ENCODE measurements at regions not wholly inside any gene's neighbourhood (a gene's known extent, or its start where the extent isn't known, plus 50 kb on each side); places are given as distances from the start of the nearest gene placed in this dataset.

DNA sequence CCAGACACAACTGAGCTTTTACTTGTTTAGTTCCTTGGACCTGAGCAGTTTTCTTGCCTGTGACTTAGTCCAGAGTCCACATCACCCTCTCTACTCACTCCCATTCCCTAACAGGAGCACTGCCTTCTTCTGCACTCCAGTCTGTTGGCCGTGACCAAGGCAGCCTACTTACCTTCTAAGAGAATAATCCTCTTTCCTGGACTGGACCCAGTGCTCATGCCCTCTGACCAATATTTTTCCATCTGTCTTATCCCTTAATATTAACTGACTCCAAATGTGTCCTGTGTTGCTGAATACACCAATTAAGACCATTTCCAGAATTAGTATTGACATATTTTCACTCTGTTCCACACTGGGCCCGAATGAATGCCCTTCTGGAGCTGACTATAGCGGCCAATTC lies 681.0 kb upstream of the KIF2B start:
- DNase-seq (ENCODE audit: low spot score) (no peak), ATAC-seq (no peak), FAIRE-seq (no peak)
- H3K9me3 ChIP-seq (ENCODE audit: low read length) = peaks cover 38% of the 10 kb centered on the region; the same call in 1 of the 2 replicates
- H3K4me2 ChIP-seq (ENCODE audit: low read depth, low read length) = no peak overlapping the region
- POLR2A ChIA-PET = no interaction called here
- H3K79me2 ChIP-seq (ENCODE audit: insufficient read depth, low read length) = no peaks in the 10 kb centered on the region
- H3K9ac ChIP-seq (ENCODE audit: insufficient read depth, low read depth, low read length) = no peak overlapping the region
- in situ Hi-C loops (cut with HindIII; ENCODE audit: extremely low pct_ligation_motif_present, low pct_unique_long_range_greater_than_20kb) (no loop called here), intact Hi-C loops (cut with micrococcal nuclease; ENCODE audit: unreplicated experiment) (no loop called here)
- no peaks in the 10 kb centered on the region for H4K20me1 ChIP-seq (ENCODE audit: insufficient read depth, low read length)
- CTCF ChIA-PET (ENCODE audit: low intra/inter-chr PET ratio, low total read pairs) = no interaction called here
- H3K4me3 ChIP-seq (replicated peaks in 1 of 3; ENCODE audit: insufficient read depth in 1 of 3, low read depth in 2 of 3, low read length in 3 of 3) = no peak overlapping the region
- no peaks in the 10 kb centered on the region for H3K27me3 ChIP-seq (ENCODE audit: control insufficient read depth in 1 of 2, insufficient read depth in 2 of 2, low read length in 2 of 2)
- WGBS (ENCODE audit: low lambda C conversion rate) = 10% methylated on average over 3 of the region's 3 CpGs
- no peaks in the 10 kb centered on the region for H3K36me3 ChIP-seq (replicated peaks in 1 of 2; ENCODE audit: control insufficient read depth in 1 of 2, insufficient read depth in 2 of 2, low read length in 2 of 2)
- H3K4me1 ChIP-seq (ENCODE audit: insufficient read depth, low read length) = no peaks in the 10 kb centered on the region
- TF ChIP-seq MLLT10 (CRISPR knock-in tag; IDR thresholded peaks at IDR 0.05) (no peak), ZNF543 (CRISPR knock-in tag; IDR thresholded peaks at IDR 0.05) (no peak), ZFAT (CRISPR knock-in tag; conservative IDR thresholded peaks at IDR 0.05) (no peak), RAD51 (IDR thresholded peaks at IDR 0.05; ENCODE audit: borderline replicate concordance) (no peak), SOX6 (IDR thresholded peaks at IDR 0.05) (no peak), SOX6 (CRISPR knock-in tag; IDR thresholded peaks at IDR 0.05) (no peak)
- TF ChIP-seq, protein P1, sequence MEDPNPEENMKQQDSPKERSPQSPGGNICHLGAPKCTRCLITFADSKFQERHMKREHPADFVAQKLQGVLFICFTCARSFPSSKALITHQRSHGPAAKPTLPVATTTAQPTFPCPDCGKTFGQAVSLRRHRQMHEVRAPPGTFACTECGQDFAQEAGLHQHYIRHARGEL (CRISPR knock-in tag; IDR thresholded peaks at IDR 0.05) = no peak
- no peak overlapping the region for H2AFZ ChIP-seq (ENCODE audit: low read length)
- no peak overlapping the region for H3K27ac ChIP-seq (ENCODE audit: extremely low read length, insufficient read depth, low read length)
- no TSS peak for BruUV-seq (replicated peaks)

GRCh38 chr17:53141280-53141679 lies 681.4 kb upstream of the KIF2B start:
- BruUV-seq (replicated peaks) = no TSS peak
- 3% methylated on average over 3 of the region's 3 CpGs for WGBS (ENCODE audit: low lambda C conversion rate)
- ATAC-seq = no peak

More at GRCh38 chr17:53141280-53141679, 681.4 kb upstream of the KIF2B start:
- no peak for TF ChIP-seq MAFK (conservative IDR thresholded peaks at IDR 0.05 in 1 of 2, IDR thresholded peaks at IDR 0.05 in 1 of 2; ENCODE audit: low read length in 2 of 2)
- no peak for TF ChIP-seq STAT5B (CRISPR knock-in tag; IDR thresholded peaks at IDR 0.05)
- TF ChIP-seq ZBTB42 (CRISPR knock-in tag; IDR thresholded peaks at IDR 0.05) = no peak
- no peak for TF ChIP-seq KDM3A (CRISPR knock-in tag; IDR thresholded peaks at IDR 0.05; ENCODE audit: low read depth)
- TF ChIP-seq MBNL3 (CRISPR knock-in tag; conservative IDR thresholded peaks at IDR 0.05) = no peak
- TF ChIP-seq KDM4B (CRISPR knock-in tag; IDR thresholded peaks at IDR 0.05) = no peak
- TF ChIP-seq ZNF335 (CRISPR knock-in tag; IDR thresholded peaks at IDR 0.05) = no peak
- TF ChIP-seq RARG (CRISPR knock-in tag; IDR thresholded peaks at IDR 0.05; ENCODE audit: low read depth) = no peak
- TF ChIP-seq GZF1 (CRISPR knock-in tag; IDR thresholded peaks at IDR 0.05) = no peak
- no peak for TF ChIP-seq NFE2L1 (CRISPR knock-in tag; IDR thresholded peaks at IDR 0.05; ENCODE audit: borderline replicate concordance)
- Histone ChIP-seq H3K4me1 (ENCODE audit: insufficient read depth, low read length) (no peaks in the 10 kb centered on the region), H3K36me3 (replicated peaks in 1 of 2; ENCODE audit: control insufficient read depth in 1 of 2, insufficient read depth in 2 of 2, low read length in 2 of 2) (no peaks in the 10 kb centered on the region), H3K27ac (ENCODE audit: extremely low read length, insufficient read depth, low read length) (no peak overlapping the region), H4K20me1 (ENCODE audit: insufficient read depth, low read length) (no peaks in the 10 kb centered on the region), H3K79me2 (ENCODE audit: insufficient read depth, low read length) (no peaks in the 10 kb centered on the region), H2AFZ (ENCODE audit: low read length) (no peak overlapping the region), H3K9me3 (ENCODE audit: low read length) (peaks cover 35% of the 10 kb centered on the region; the same call in 1 of the 2 replicates), H3K27me3 (ENCODE audit: control insufficient read depth in 1 of 2, insufficient read depth in 2 of 2, low read length in 2 of 2) (no peaks in the 10 kb centered on the region), H3K4me2 (ENCODE audit: low read depth, low read length) (no peak overlapping the region), H3K4me3 (replicated peaks in 1 of 3; ENCODE audit: insufficient read depth in 1 of 3, low read depth in 2 of 3, low read length in 3 of 3) (no peak overlapping the region), H3K9ac (ENCODE audit: insufficient read depth, low read depth, low read length) (no peak overlapping the region)
- no peak for FAIRE-seq
- POLR2A ChIA-PET = no interaction called here
- CTCF ChIA-PET (ENCODE audit: low intra/inter-chr PET ratio, low total read pairs) = no interaction called here
- DNase-seq (ENCODE audit: low spot score) = no peak
- intact Hi-C loops (cut with micrococcal nuclease; ENCODE audit: unreplicated experiment) (no loop called here), in situ Hi-C loops (cut with HindIII; ENCODE audit: extremely low pct_ligation_motif_present, low pct_unique_long_range_greater_than_20kb) (no loop called here)

Data from HepG2 (cell line).